ACHN (cell line): ENCODE measurements at regions not wholly inside any gene's neighbourhood (a gene's known extent, or its start where the extent isn't known, plus 50 kb on each side); places are given as distances from the start of the nearest gene placed in this dataset.

Source experiments
- DNase-seq: peaks from one replicate; pipeline ENCODE4 v3.0.0-alpha.2; 2015
- in situ Hi-C: cut with HindIII; loops from 2 replicates; pipeline ENCODE4 v1.10.0; 2017; ENCODE audit warnings: low sequenced_read_pairs, low pct_ligation_motif_present, low pct_unique_long_range_greater_than_20kb

DNA sequence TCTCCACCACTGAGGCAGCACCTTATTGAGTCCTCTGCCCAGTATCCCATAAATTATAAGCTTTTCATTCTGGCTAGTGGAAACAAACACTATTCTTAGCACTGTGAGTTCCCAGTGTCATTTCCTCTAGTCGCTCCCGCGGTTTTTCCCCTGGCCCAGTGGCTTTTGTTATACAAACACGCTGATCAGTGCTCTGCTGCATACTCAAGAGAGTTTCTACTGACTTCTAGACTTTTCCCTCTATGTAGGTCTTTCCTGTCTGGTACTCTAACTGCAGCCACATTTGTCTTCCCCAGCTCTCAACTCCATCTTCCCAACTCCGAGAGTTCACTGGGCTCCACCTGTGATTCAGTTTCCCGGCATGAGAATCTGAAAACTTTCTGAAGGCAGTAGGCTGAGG lies 556.6 kb upstream of the SALL1 start:
- DNase-seq = no peak
- in situ Hi-C loops = no loop called here

DNA sequence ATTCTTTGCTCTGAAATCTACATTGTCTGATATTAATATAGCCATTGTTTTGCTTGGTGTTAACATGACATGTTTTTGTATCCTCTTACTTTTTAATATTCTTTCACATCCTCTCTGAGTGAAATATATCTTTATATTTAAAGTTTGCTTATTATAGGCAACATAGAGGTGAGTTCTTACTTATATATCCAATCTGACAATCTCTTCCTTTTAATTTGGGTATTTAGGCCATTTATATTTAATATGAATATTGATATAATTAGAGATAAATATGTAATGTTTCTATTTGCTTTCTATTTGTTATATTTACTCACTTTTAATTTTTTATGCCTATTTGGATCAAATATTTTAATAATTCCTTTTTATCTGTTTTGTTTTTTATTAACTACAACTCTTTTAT lies 554.1 kb upstream of the SALL1 start:
- no peak for DNase-seq
- in situ Hi-C loops = no loop called here

DNA sequence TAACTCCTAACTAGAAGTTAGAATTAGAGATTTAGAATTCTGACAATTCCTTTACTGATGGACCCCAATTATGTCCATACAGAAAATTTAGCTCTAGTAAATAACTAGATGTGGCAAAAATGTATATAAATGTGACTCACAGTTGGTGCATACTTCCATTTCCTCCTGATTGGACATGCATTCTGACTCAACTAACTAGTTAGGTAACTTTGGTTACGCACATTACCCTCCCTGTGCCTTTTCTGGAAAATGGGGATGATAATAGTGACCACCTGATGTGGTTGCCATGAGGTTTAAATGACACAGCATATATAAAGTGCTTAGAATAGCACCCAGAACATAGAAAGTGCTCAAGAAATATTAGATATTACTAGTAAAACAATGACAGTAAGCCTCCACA lies 550.0 kb upstream of the SALL1 start:
- in situ Hi-C loops = no loop called here
- DNase-seq = no peak

DNA sequence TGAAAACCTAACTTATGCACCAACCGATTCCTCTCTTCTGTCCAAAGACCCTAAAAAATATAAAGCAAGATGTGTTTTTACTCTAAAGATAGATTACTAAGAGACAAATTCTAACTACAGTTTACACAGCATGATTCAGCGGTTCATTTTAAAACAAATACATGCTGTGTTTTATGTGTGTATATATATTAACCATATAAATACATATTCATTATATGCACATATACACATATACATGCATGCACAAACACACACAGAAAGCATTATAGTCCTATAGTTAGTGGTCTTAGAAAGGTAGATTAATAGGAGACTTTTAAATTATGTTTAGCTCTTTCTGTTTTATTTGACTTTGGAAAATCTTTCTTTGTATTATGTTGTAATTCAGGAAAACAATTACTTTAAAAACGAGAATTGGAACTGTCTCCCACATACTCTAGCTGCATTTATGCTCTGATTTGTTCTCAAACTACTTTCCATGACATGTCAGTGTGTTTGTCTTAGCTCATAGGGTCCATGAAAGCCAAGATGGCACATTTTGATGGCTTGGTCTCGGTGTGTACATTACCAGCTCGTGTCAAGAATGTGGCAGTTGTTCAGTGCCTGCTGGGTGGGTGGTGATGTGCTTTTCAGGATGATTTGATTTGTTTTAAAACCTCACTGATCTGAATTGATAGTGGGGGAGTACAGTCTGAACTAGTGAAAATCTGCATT lies 548.8 kb upstream of the SALL1 start:
- in situ Hi-C loops = no loop called here
- no peak for DNase-seq

DNA sequence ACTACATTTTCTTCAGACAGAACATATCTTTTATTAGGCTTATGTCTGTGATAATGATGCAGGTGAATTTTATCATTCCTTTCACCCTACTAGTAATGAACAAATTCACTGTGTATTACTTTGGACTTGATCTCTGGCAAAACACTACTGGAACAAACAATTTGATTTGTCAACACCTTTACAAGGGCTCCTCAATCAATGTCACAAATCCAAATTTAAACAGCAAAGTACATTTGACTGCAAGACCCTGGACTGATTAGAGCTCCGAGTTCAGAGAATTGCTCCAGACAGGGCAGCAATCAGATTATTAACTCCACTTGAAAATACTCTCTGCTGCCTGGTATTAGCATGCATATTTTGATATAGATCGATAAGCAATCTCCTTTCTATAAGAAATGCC lies 547.6 kb upstream of the SALL1 start:
- in situ Hi-C loops = no loop called here
- no peak for DNase-seq

DNA sequence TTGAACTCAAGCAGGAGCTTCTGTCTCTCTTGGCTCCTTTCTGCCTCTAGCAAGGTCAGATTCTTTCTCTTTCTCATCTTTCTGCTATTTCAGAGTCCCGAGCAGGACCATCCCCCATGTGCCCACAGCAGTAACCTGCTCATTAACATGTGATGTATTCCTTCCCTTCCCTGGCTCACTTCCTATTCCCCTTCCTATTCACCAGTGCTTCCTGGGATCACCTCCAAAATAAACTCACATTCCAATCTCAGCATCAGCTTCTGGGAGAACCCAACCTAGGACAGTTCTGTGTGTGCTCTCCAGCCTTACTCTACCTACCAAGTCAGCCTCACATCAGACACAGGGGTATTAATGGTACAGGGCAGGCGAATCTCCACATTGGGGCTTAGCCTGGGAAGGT lies 546.4 kb upstream of the SALL1 start:
- in situ Hi-C loops = no loop called here
- no peak for DNase-seq

DNA sequence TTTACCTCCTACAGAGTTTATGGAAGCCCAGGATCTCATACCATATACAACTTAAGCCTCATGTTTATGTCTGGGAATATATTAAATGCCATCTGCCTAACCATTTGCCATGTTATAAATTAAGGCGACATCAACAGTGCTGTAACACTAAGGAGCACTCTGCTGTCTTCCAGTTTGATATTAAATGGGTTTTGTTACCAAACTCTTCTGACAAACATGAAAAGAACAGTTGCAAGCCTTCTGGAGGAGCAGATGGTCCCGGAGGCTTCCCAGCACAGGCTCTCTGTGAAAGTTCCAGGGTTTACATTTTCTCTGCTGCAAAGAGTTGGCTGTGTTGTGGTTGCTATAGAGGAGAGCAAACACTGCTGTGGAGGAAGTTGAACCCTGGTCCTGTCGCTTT lies 545.3 kb upstream of the SALL1 start:
- DNase-seq = no peak
- in situ Hi-C loops = no loop called here

DNA sequence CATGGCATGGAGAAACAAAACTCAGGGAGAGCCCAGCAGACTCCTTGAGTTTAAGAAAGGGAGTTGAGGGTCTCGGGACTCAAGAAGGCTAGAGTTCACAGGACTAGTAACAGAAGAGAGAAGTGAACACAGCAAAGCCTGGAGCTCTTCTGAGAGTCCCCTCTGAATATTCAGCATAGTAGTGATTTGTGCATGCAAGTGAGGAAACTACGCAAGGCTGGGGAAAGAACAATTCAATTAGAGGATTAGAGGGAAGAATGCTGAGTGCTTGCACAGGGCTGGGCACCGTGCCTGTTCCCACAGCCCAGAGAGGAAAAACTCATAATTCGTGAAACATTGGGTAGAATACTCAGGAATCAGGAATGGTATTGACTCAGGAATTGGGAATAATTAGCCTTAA lies 540.0 kb upstream of the SALL1 start:
- in situ Hi-C loops = no loop called here
- DNase-seq = no peak

DNA sequence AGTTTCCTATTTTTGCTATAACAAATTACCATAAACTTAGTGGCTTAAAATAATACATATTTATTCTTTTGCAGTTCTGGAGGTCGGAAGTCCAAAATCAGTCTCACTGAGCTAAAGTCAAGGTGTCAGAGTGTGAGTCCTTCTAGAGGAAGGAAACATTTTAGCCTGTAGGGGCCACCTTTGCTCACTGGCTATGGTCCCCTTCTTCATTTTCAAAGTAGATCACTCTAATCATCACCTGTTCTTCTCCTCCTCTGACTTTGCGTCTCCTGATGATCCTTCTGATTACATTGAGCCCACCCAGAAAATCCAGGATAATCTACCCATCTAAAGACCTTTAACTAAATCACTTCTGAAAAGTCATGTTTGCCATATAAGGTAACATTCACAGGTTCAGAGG lies 534.4 kb upstream of the SALL1 start:
- no peak for DNase-seq
- in situ Hi-C loops = no loop called here

DNA sequence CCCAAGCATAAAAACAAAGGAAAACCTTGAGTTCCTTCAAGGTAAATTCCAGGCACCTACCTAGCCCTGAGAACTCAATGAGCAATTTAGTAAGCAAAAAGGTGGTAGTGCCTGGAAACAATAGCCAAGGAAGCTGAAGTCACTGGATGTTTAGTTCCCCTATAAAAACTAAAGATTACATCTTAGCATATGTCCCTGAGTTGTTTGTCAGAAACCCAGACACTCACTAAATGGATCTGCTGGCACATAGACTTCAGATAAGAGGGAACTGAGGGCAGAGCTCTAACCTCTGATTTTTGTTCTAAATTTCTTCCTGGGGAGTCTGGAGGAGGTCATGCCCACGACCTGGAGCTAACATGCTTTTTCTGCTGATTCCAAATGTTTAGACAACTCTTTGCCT lies 532.8 kb upstream of the SALL1 start:
- in situ Hi-C loops = no loop called here

DNA sequence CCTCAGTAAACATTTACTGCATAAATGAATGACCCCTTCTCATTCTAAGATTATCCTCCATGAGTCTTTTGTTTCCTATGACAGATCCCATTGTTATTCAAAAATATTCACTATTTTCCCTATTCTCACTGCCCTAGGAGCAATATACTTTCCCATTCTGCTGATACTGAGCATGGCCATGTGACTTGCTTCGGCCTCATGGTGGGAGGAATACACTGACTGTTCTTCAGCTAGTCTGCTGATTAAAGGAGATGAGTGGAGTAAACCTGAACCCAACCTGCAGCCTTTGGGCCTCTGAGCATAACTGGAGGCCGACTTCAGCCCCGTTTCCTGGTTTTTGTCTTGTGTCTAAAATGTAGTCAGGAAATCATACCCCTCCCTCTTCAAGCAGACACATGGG lies 531.8 kb upstream of the SALL1 start:
- no peak for DNase-seq
- in situ Hi-C loops = no loop called here

More for the DNA sequence above, 532.8 kb upstream of the SALL1 start:
- DNase-seq = no peak

DNA sequence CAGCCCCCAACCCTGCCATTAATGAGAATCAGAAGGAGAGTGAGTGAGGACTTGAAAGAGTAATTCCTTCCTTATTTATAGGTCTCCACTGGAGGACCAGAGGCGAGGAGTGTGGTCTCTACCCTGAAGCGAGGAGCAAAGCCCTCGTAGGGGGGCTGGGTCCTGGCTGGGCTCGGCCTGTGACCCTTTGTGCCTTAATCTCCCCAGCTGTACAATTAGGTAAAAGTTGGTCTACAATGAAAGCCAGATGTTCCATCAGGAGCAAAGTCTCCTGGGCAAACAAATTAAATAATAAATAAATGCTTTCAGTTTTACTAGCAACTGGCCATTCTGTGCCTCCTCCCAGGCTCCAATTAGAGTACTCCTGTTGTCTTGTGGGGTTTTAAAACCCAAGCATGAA lies 523.5 kb upstream of the SALL1 start:
- in situ Hi-C loops = no loop called here
- DNase-seq = no peak

DNA sequence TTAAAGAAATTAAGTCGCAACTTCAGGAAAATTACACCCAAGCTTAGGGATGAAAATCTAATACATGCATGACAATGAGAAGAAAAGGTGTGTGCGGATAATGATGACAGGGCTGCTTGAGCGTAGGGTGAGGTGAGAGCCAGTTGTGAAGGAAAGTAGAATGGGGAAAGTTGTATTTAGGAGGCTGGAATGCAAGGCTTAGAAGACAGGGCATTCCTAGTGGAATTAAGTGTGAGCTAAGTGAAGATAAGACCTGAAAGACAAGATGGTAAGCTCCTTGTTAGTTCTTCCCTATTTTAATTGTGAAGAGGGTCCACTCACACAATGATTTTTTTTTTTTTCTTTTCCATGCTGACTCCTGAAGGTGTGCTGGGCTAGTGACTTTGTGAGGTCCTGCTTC lies 519.5 kb upstream of the SALL1 start:
- DNase-seq = no peak
- in situ Hi-C loops = no loop called here

DNA sequence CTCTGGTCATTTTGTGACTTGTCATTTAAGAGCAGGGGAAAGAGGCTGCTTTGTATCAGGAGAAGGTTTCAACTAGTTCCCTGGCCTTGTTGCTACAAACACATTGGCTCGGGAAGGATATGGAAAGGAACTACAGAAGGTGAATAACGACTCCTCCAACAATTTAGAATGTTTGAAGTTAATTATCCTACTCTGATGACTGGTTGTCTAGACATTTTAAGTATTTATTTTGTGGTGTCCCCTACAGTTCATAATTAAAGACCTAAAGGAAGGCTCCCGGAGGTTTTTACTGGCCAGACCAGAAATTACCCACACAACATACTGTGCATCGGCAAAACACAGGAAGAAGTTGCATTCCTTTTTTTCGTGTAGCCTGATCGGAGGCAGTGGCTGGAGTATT lies 515.8 kb upstream of the SALL1 start:
- no peak for DNase-seq
- in situ Hi-C loops = no loop called here

DNA sequence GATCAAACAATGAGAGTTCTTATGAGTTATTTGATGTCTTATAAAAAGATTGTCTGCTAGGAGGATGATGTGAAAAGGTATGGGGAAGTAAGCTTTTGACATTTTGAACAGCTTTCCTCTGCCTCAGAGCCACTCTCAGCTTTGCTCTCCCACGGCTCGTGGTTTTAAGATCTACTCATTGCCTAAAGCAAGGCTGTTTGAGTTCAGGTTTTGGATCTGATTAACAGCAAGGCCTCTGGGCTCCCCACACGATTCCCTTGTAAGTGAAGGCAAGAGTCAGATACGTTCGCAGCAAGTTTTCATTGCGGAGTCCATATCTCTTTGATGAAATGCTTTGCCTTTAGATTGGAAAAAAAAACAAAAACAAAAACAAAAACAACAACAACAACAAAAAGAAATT lies 515.0 kb upstream of the SALL1 start:
- in situ Hi-C loops = no loop called here
- no peak for DNase-seq

DNA sequence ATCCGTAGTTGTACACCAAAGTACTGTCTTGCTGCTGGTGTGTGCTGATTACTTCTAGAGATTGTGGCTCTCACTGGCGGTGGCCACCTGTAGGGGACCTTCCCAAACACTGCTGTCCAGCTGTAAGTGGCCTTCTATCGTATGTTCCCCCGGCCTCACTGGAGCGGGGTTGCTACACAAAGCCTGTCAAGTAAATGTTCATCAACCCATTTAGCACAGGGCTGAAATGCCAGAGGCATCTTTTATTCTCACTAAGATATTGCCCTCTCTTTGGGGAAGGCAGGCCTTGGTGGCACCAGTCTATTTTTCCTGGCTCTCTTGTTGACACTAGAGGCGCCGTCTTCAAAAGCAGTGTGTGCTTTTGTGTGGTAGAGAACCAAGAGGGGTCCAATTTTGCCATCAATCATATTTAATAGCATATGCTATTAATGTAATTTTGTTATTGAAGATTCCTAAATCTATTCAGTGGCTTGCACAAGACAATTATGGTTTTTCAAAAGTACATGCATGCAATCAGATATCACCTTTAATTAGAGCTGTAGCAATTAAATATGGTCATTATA lies 514.4 kb upstream of the SALL1 start:
- DNase-seq = no peak
- in situ Hi-C loops = no loop called here

DNA sequence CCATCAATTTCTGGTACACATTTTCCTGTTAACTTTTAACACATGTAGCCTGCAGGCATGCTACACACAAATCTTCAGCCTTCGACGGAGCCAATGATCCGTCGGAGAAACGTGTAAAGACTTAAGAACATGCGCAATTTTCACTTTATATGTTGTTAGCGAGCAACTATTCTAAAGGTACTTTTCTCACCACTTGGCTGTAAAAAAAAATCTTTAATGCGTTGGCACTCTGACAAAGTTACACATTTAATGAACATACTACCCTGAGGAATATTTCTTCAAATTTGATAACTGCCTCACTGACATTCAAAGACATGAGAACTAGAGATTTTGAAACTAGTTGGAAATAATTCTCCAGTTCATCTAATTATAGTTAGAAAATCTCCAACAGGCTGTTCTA lies 507.5 kb upstream of the SALL1 start:
- no peak for DNase-seq
- in situ Hi-C loops = no loop called here

DNA sequence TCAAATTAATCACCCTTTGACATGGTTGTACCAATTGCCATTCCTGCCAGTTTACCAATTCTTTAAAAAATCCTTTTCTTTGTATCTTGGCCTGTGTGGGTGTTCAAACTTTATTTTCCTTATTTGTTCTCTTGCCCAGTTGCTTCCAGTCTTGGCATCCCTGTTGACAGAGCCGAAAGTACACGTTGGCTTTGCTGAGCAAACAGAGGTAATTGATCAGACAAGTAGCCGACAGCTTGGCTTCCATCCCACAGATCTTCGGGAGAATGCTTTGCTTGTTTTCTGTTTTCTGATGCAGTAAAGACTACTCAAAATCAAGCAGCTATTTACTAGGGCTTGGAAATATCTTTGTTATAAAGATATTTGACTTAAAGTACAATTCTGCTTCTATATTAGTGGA lies 506.8 kb upstream of the SALL1 start:
- DNase-seq = no peak
- in situ Hi-C loops = no loop called here

DNA sequence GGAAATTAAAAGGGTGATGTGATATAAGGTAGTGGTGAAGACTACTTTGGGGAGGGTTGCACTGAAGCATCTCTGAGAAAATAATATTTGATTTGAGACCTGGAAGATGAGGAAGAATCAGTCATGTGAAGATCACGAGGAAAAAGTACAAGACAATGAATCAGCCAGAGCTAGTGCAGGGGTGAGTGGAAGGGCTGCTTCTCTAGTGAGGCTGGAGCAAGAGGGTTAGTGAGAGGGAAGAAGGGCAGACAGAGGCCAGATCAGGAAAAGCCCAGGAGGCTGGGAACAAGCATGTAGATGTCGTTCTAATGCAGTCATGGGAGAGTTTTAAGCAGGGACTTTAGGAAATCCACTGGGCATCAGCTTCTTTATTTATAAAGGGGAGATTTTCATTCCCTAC lies 504.2 kb upstream of the SALL1 start:
- in situ Hi-C loops = no loop called here

DNA sequence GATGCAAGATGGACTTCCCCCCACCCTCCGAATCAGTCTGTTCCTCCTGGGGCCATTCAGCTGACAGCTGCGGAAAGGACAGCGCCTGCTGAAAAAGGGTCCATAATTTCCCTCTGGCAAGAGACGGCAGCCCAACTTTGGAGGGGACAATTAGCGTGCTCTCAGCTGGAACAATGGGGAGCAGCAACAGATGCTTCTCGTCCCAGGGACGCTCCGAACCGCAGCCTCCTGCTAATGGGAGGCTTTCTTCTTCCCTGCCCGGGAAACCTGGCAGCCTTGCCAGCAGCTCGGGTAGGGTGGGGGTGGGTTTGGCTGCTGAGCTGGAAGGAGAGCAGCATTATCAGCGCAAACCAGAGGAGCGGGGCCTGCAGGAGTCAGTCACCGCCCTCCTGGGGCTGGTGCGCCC lies 500.0 kb upstream of the SALL1 start:
- DNase-seq = no peak
- in situ Hi-C loops = no loop called here

More for the DNA sequence above, 504.2 kb upstream of the SALL1 start:
- no peak for DNase-seq

DNA sequence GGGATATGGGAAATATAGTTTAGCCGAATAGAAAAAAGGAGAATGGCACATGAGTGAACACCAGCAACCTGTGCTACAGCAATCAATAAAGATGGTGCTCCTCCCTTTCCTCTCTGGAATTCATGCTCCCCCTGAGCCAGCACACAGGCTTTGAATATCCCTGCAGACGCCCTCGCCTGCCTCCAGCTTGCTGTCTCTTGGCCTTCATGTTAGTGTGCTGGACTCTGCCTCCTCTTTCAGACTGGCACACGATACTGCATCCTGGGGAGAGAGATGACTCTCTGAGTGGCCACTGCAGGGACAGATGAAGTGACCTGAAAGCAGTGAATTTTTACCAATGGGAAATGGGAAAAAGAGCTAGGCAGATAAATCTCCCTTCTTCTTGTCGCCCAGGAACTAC lies 498.6 kb upstream of the SALL1 start:
- no peak for DNase-seq
- in situ Hi-C loops = no loop called here
